Activated CD8-positive, alpha-beta memory T cell treated with anti-CD3 and anti-CD28 coated beads for 48 hours (primary cell): ENCODE measurements at regions not wholly inside any gene's neighbourhood (a gene's known extent, or its start where the extent isn't known, plus 50 kb on each side); places are given as distances from the start of the nearest gene placed in this dataset.
"Not testable (repeated sequence)": the region's sequence is repeated elsewhere in the genome, so short reads cannot be mapped to it uniquely, and the experiment has no call there.

Experiments
- DNase-seq, 3 experiments: peaks; one replicate each; pipeline ENCODE4 v3.0.0-alpha.2; 2020; ENCODE audit warnings: low read depth in 2 of 3, low spot score in 2 of 3

- no peak for DNase-seq
Measured at GRCh38 chr16:59470556-59470955, 736.4 kb upstream of the GOT2 start.

- DNase-seq = no peak
Measured at GRCh38 chr16:59469266-59469665, 735.1 kb upstream of the GOT2 start.

DNA sequence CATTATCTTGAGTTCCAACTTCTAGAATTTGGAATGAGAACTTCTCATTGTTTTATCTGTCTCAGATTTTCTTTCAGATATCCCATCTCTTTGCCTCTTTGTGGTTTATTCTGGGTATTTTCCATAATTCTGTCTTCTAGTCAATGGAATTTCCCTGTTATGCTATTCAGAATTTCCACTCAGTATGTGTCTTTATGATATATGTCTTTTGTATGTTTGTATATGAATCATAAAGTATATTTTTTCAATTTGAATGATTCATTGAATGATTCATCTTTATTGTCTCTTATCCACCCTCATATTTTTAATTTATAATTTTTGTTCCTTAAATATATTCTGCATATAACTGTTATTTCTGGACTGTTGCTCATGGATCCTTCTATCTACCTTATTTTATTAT lies 729.7 kb upstream of the GOT2 start:
- no peak for DNase-seq

GRCh38 chr16:59459806-59460205 lies 725.7 kb upstream of the GOT2 start:
- DNase-seq = no peak

GRCh38 chr16:59455497-59455896 lies 721.4 kb upstream of the GOT2 start:
- no peak for DNase-seq

DNA sequence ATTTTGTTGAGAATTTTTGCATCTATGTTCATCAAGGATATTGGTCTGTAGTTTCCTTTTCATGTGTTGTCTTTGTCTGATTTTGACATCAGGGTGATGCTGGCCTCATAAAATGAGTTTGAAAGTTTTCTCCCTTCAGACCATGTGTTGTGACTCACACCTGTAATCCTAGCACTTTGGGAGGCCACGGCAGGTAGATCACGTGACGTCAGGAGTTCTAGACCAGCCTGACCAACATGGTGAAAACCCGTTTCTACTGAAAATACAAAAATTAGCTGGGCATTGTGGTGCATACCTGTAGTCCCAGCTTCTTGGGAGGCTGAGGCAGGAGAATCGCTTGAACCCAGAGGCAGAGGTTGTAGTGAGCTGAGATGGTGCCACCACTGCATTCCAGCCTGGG lies 716.4 kb upstream of the GOT2 start:
- DNase-seq = not testable (repeated sequence)

- DNase-seq = no peak
Measured at GRCh38 chr16:59440502-59440901, 706.4 kb upstream of the GOT2 start.

GRCh38 chr16:59432896-59433295 lies 698.8 kb upstream of the GOT2 start:
- DNase-seq = no peak

DNA sequence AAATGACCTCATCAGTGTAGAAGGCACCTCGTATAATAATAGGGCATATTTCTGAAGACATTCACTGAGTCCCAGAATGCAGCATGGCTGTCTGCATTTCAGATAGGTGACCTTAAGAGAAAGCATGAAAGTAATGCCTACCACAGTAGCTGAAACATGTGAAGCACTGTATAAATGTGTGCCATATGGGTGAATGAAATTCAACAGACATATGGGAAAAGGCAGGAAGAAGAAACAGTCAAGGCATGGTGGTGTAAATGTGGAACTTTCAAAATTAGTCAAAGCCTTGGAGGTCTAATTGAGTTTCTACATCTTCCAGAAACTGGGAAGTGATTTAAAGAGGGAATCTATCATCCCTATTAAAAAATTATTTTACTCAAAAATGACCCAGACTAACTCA lies 698.2 kb upstream of the GOT2 start:
- DNase-seq = no peak

- no peak for DNase-seq
Measured at GRCh38 chr16:59424714-59425273, 690.7 kb upstream of the GOT2 start.

DNA sequence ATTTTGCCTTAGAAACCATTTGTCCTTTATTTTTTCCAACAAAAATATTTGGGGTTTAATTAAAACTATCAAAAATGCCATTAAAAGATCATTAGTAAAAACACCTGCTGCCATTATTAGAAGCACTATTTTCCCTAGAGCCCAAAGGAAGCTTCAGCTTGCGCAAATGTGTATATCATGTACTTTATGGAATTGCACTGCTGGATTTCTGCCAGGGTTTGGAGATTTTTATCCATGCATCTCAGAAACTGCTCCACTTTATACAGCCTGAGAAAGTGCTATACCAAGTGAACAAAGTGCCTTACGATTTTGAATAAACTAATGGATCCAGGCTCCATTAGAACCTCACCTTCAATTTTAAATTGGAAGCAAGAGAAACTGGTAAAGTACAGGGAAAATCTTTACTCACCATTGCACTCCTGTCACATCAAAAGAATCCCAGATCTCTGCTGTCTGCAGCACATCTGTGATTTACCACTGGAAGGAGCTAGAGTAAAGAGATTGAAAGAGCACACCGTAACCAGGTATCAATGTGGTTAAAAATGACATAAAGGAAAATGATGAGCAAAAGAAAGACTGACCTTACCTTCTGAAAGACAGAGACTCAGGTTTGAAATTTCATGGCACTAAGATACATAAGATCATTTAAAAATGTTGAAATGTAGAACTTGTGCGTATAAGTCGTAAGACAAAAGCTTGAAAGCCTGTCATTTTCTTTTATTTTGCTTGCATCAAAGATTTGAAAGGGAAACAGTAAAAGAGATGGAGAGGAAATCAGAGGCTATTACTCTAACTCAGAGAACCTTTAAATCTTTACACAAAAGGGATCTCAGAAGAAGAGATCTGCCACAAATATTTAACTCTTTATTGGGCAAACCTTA lies 678.1 kb upstream of the GOT2 start:
- no peak for DNase-seq

- DNase-seq = no peak
Measured at GRCh38 chr16:59410451-59410850, 676.3 kb upstream of the GOT2 start.

GRCh38 chr16:59405802-59406201 lies 671.7 kb upstream of the GOT2 start:
- DNase-seq = no peak

DNA sequence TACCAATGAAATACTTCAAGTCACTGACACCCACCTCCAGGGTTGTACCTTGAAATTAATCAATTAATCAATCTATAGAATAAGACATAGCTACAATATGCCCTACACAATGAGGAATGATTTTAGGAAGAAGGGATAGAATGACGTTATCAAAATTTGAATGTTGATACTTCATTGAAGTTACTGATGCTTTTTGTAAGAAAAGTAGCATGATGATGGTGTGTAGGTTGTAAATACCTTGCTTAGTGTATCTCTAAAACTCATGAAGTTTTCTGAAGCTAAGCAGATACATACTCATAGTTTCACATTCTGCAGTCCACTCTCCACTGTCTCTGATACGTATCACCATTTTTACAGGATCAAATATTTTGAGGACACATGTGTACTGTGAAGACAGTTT lies 670.4 kb upstream of the GOT2 start:
- DNase-seq = no peak

GRCh38 chr16:59400830-59401229 lies 666.7 kb upstream of the GOT2 start:
- no peak for DNase-seq

- DNase-seq = no peak
Measured at GRCh38 chr16:59397638-59398037, 663.5 kb upstream of the GOT2 start.

GRCh38 chr16:59394526-59394925 lies 660.4 kb upstream of the GOT2 start:
- DNase-seq = no peak

- DNase-seq = no peak
Measured at GRCh38 chr16:59392911-59393310, 658.8 kb upstream of the GOT2 start.

GRCh38 chr16:59391617-59392364 lies 657.7 kb upstream of the GOT2 start:
- no peak for DNase-seq

DNA sequence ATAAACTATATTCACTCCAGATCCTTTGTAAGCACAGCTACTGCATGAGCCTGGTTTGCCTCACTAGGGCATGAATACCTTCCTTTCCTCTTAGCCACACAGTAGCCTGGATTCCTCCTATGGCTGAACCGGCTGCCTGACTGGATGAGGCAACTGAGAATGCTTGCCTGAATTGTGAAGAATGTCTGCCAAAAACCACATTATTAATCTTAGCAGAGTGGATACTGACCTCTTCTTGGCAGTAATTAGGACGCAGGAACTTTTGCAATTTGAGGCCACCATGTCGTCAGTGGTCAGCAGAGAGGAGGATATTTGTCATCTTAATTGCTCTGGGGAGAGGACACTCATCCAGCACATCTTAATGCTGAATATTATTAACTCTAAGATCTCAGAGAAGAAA lies 651.8 kb upstream of the GOT2 start:
- DNase-seq = no peak

DNA sequence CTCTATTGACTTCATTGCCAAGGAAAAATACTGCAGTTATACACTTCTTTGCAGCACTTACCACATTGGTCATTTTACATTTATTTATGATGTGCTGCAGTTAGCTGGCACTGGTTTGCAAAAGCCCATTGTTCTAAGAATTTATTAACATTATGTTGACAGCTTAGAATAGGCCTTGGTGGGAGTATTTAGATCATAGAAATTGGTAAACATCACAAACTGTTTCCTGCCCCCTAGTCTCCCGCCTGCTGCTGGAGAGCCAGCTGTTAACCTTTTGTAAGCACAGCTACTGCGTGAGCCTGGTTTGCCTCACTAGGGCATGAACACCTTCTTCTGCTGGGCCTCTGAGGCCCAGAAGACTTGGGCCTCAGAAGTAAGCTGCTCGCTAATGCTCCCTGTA lies 651.4 kb upstream of the GOT2 start:
- no peak for DNase-seq

- DNase-seq = no peak
Measured at GRCh38 chr16:59373632-59374031, 639.5 kb upstream of the GOT2 start.
